OCI-LY1 (cell line): ENCODE measurements at regions not wholly inside any gene's neighbourhood (a gene's known extent, or its start where the extent isn't known, plus 50 kb on each side); places are given as distances from the start of the nearest gene placed in this dataset.
"Not testable (repeated sequence)": the region's sequence is repeated elsewhere in the genome, so short reads cannot be mapped to it uniquely, and the experiment has no call there.

Experiments used
- H2AFZ ChIP-seq: fragments of 200-600 bp; sonication (generic), shearing (Covaris generic); 2 replicates; pipeline ENCODE4 v1.6.0; 2014; ENCODE audit warnings: antibody characterized with exemption, mild to moderate bottlenecking, low read length
- H3F3A ChIP-seq: fragments of 200-600 bp; sonication (generic), shearing (Covaris generic); 2 replicates; pipeline ENCODE4 v1.6.0; 2014; ENCODE audit warnings: mild to moderate bottlenecking, antibody characterized with exemption, low read length, moderate library complexity; ENCODE audit not compliant: insufficient read depth
- H3K27ac ChIP-seq: fragments of 200-600 bp; sonication (generic); 2 replicates; pipeline ENCODE4 v1.5.1; 2014; ENCODE audit warnings: low read length, mixed run types, mild to moderate bottlenecking, low read depth; ENCODE audit not compliant: poor library complexity, severe bottlenecking
- H3K27me3 ChIP-seq: fragments of 200-600 bp; sonication (generic); 2 replicates; pipeline ENCODE4 v1.6.0; 2014; ENCODE audit warnings: antibody characterized with exemption, mild to moderate bottlenecking, low read length, moderate library complexity; ENCODE audit not compliant: insufficient read depth
- H3K36me3 ChIP-seq: fragments of 200-600 bp; sonication (generic); 2 replicates; pipeline ENCODE4 v1.6.1; 2014; ENCODE audit warnings: mild to moderate bottlenecking, antibody characterized with exemption, low read length, moderate library complexity, mixed read lengths; ENCODE audit not compliant: insufficient read depth
- H3K4me1 ChIP-seq: fragments of 200-600 bp; sonication (generic); 2 replicates; pipeline ENCODE4 v1.5.1; 2014; ENCODE audit warnings: mild to moderate bottlenecking, low read length, moderate library complexity; ENCODE audit not compliant: insufficient read depth, severe bottlenecking
- H3K4me2 ChIP-seq: fragments of 200-600 bp; sonication (generic), shearing (Covaris generic); 2 replicates; pipeline ENCODE4 v1.6.1; 2014; ENCODE audit warnings: low read length
- H3K4me3 ChIP-seq: fragments of 200-600 bp; sonication (generic); 2 replicates; pipeline ENCODE4 v1.5.1; 2014; ENCODE audit warnings: low read length, low read depth, mild to moderate bottlenecking, mixed read lengths; ENCODE audit not compliant: poor library complexity, severe bottlenecking
- H3K79me2 ChIP-seq: fragments of 200-600 bp; shearing (Covaris generic); 2 replicates; pipeline ENCODE4 v1.6.1; 2016; ENCODE audit warnings: mixed run types, low read length, mixed read lengths; ENCODE audit not compliant: insufficient read depth
- H3K9ac ChIP-seq: fragments of 200-600 bp; sonication (generic), shearing (Covaris generic); 2 replicates; pipeline ENCODE4 v1.6.1; 2014; ENCODE audit warnings: mild to moderate bottlenecking, low read length, mixed read lengths
- H3K9me2 ChIP-seq: fragments of 200-600 bp; sonication (generic), shearing (Covaris generic); 2 replicates; pipeline ENCODE4 v1.6.1; 2014; ENCODE audit warnings: low read depth, mild to moderate bottlenecking, low read length, mixed read lengths
- H3K9me3 ChIP-seq: fragments of 200-600 bp; shearing (Covaris generic); 2 replicates; pipeline ENCODE4 v1.6.1; 2014; ENCODE audit warnings: low read length, mixed read lengths
- H4K20me1 ChIP-seq: fragments of 200-600 bp; sonication (generic), shearing (Covaris generic); 2 replicates; pipeline ENCODE4 v1.6.0; 2016; ENCODE audit warnings: mild to moderate bottlenecking, low read length; ENCODE audit not compliant: insufficient read depth
- CTCF ChIP-seq: fragments of 200-600 bp; sonication (generic), shearing (Covaris generic); IDR thresholded peaks from 2 replicates; pipeline ENCODE4 v1.5.1; 2017; ENCODE audit warnings: mild to moderate bottlenecking, antibody characterized with exemption, low read length, moderate library complexity, mixed read lengths
- EZH2 ChIP-seq: fragments of 200-600 bp; sonication (generic), shearing (Covaris generic); IDR thresholded peaks from 2 replicates; pipeline ENCODE4 v1.8.0; 2017; ENCODE audit warnings: borderline replicate concordance, mixed run types, mild to moderate bottlenecking, antibody characterized with exemption, low read length, moderate library complexity, mixed read lengths

- Histone ChIP-seq H4K20me1 (no peaks in the 10 kb centered on the region), H3K4me2 (no peak overlapping the region), H3K36me3 (no peaks in the 10 kb centered on the region), H3F3A (no peaks in the 10 kb centered on the region), H3K79me2 (no peaks in the 10 kb centered on the region), H3K4me1 (no peaks in the 10 kb centered on the region), H3K27ac (no peak overlapping the region), H3K9ac (no peak overlapping the region), H2AFZ (no peak overlapping the region), H3K9me2 (no peaks in the 10 kb centered on the region), H3K4me3 (no peak overlapping the region), H3K9me3 (no peaks in the 10 kb centered on the region), H3K27me3 (no peaks in the 10 kb centered on the region)
- TF ChIP-seq CTCF (no peak), EZH2 (no peak)
Observed at GRCh38 chr10:26932576-26932975, 71.8 kb upstream of the ABI1 start.

- no peak for TF ChIP-seq CTCF
- no peak for TF ChIP-seq EZH2
- Histone ChIP-seq H3K27me3 (no peaks in the 10 kb centered on the region), H3K4me1 (no peaks in the 10 kb centered on the region), H3K79me2 (no peaks in the 10 kb centered on the region), H3K4me2 (no peak overlapping the region), H4K20me1 (no peaks in the 10 kb centered on the region), H3K9ac (no peak overlapping the region), H2AFZ (no peak overlapping the region), H3K4me3 (no peak overlapping the region), H3K9me3 (no peaks in the 10 kb centered on the region), H3K27ac (no peak overlapping the region), H3K36me3 (no peaks in the 10 kb centered on the region), H3K9me2 (no peaks in the 10 kb centered on the region), H3F3A (no peaks in the 10 kb centered on the region)
Observed at GRCh38 chr10:26931223-26931622, 70.5 kb upstream of the ABI1 start.

- not testable (repeated sequence) for H3K9me2 ChIP-seq
Observed at GRCh38 chr10:26922824-26923223, 62.1 kb upstream of the ABI1 start.

GRCh38 chr10:26919156-26919860 is 58.5 kb upstream of the ABI1 start:
- H3K9ac ChIP-seq, H3K4me1 ChIP-seq, H2AFZ ChIP-seq, H3K27ac ChIP-seq, H3K27me3 ChIP-seq, H3K4me3 ChIP-seq, H4K20me1 ChIP-seq, H3K9me2 ChIP-seq, H3F3A ChIP-seq, H3K79me2 ChIP-seq, H3K9me3 ChIP-seq, H3K36me3 ChIP-seq, H3K4me2 ChIP-seq: not testable (repeated sequence)

More at GRCh38 chr10:26922824-26923223, 62.1 kb upstream of the ABI1 start:
- not testable (repeated sequence) for H4K20me1 ChIP-seq, H2AFZ ChIP-seq, H3K9me3 ChIP-seq, H3K79me2 ChIP-seq, H3F3A ChIP-seq, H3K27ac ChIP-seq, H3K36me3 ChIP-seq, H3K4me1 ChIP-seq, H3K27me3 ChIP-seq, H3K4me3 ChIP-seq, H3K9ac ChIP-seq, H3K4me2 ChIP-seq
